ENCODE measurements at regions not wholly inside any gene's neighbourhood (a gene's known extent, or its start where the extent isn't known, plus 50 kb on each side); places are given as distances from the start of the nearest gene placed in this dataset.

- TF ChIP-seq CTCF (IDR thresholded peaks at IDR 0.05; ENCODE audit: insufficient read depth, missing control alignments), result no peak
- FAIRE-seq (no peak), DNase-seq (ENCODE audit: insufficient read length, low spot score) (no peak)
These were observed 106.8 kb upstream of the POM121L12 start for GRCh38 chr7:52928591-52928990.

GRCh38 chr7:52925332-52925731, 110.1 kb upstream of the POM121L12 start:
- no peak for DNase-seq (ENCODE audit: insufficient read length, low spot score)
- no peak for FAIRE-seq
- TF ChIP-seq CTCF (IDR thresholded peaks at IDR 0.05; ENCODE audit: insufficient read depth, missing control alignments), result peak; percentile 3

- FAIRE-seq, result no peak
- no peak for DNase-seq (ENCODE audit: insufficient read length, low spot score)
- no peak for TF ChIP-seq CTCF (IDR thresholded peaks at IDR 0.05; ENCODE audit: insufficient read depth, missing control alignments)
These were observed 114.5 kb upstream of the POM121L12 start for GRCh38 chr7:52920977-52921376.

- TF ChIP-seq CTCF (IDR thresholded peaks at IDR 0.05; ENCODE audit: insufficient read depth, missing control alignments), result peak; percentile 8
- no peak for DNase-seq (ENCODE audit: insufficient read length, low spot score)
- no peak for FAIRE-seq
These were observed 117.4 kb upstream of the POM121L12 start for GRCh38 chr7:52917982-52918578.

- no peak for FAIRE-seq
- no peak for TF ChIP-seq CTCF (IDR thresholded peaks at IDR 0.05; ENCODE audit: insufficient read depth, missing control alignments)
- DNase-seq (ENCODE audit: insufficient read length, low spot score), result no peak
These were observed 123.6 kb upstream of the POM121L12 start for GRCh38 chr7:52911795-52912194.

- no peak for FAIRE-seq
- no peak for TF ChIP-seq CTCF (IDR thresholded peaks at IDR 0.05; ENCODE audit: insufficient read depth, missing control alignments)
- no peak for DNase-seq (ENCODE audit: insufficient read length, low spot score)
These were observed 124.1 kb upstream of the POM121L12 start for GRCh38 chr7:52911326-52911725.

GRCh38 chr7:52909935-52910334, 125.5 kb upstream of the POM121L12 start:
- no peak for TF ChIP-seq CTCF (IDR thresholded peaks at IDR 0.05; ENCODE audit: insufficient read depth, missing control alignments)
- FAIRE-seq, result no peak
- DNase-seq (ENCODE audit: insufficient read length, low spot score), result no peak

Data from D721Med (cell line).